ENCODE measurements at regions not wholly inside any gene's neighbourhood (a gene's known extent, or its start where the extent isn't known, plus 50 kb on each side); places are given as distances from the start of the nearest gene placed in this dataset.

- FAIRE-seq (no peak), DNase-seq (ENCODE audit: insufficient read length, low spot score) (no peak)
- no peak for TF ChIP-seq POLR2A (IDR thresholded peaks at IDR 0.05; ENCODE audit: low read depth, low read length)
- no peak for TF ChIP-seq POLR2AphosphoS5 (IDR thresholded peaks at IDR 0.05; ENCODE audit: low read depth, low read length)
- no peak for TF ChIP-seq TAF1 (IDR thresholded peaks at IDR 0.05; ENCODE audit: low read depth, low read length)
- TF ChIP-seq PAX5 (IDR thresholded peaks at IDR 0.05; ENCODE audit: insufficient read depth, low read length, severe bottlenecking): no peak
- no peak for TF ChIP-seq POU2F2 (IDR thresholded peaks at IDR 0.05; ENCODE audit: low read depth, low read length)
- TF ChIP-seq SPI1 (IDR thresholded peaks at IDR 0.05; ENCODE audit: low read depth, low read length): no peak
These were observed 122.3 kb downstream of the ZFP36L2 start for GRCh38 chr2:43104106-43104505.

- no peak for TF ChIP-seq PAX5 (IDR thresholded peaks at IDR 0.05; ENCODE audit: insufficient read depth, low read length, severe bottlenecking)
- no peak for TF ChIP-seq POLR2A (IDR thresholded peaks at IDR 0.05; ENCODE audit: low read depth, low read length)
- no peak for TF ChIP-seq POLR2AphosphoS5 (IDR thresholded peaks at IDR 0.05; ENCODE audit: low read depth, low read length)
- TF ChIP-seq POU2F2 (IDR thresholded peaks at IDR 0.05; ENCODE audit: low read depth, low read length): no peak
- no peak for TF ChIP-seq SPI1 (IDR thresholded peaks at IDR 0.05; ENCODE audit: low read depth, low read length)
- TF ChIP-seq TAF1 (IDR thresholded peaks at IDR 0.05; ENCODE audit: low read depth, low read length): no peak
- DNase-seq (ENCODE audit: insufficient read length, low spot score) (no peak), FAIRE-seq (no peak)
These were observed 123.4 kb downstream of the ZFP36L2 start for GRCh38 chr2:43103093-43103404.

GRCh38 chr2:43102366-43103092 is 123.9 kb downstream of the ZFP36L2 start:
- FAIRE-seq (no peak), DNase-seq (ENCODE audit: insufficient read length, low spot score) (no peak)
- no peak for TF ChIP-seq POU2F2 (IDR thresholded peaks at IDR 0.05; ENCODE audit: low read depth, low read length)
- no peak for TF ChIP-seq PAX5 (IDR thresholded peaks at IDR 0.05; ENCODE audit: insufficient read depth, low read length, severe bottlenecking)
- no peak for TF ChIP-seq SPI1 (IDR thresholded peaks at IDR 0.05; ENCODE audit: low read depth, low read length)
- no peak for TF ChIP-seq POLR2AphosphoS5 (IDR thresholded peaks at IDR 0.05; ENCODE audit: low read depth, low read length)

GRCh38 chr2:43101751-43102150 is 124.7 kb downstream of the ZFP36L2 start:
- no peak for FAIRE-seq
- DNase-seq (ENCODE audit: insufficient read length, low spot score): no peak
- TF ChIP-seq TAF1 (IDR thresholded peaks at IDR 0.05; ENCODE audit: low read depth, low read length) (no peak), POU2F2 (IDR thresholded peaks at IDR 0.05; ENCODE audit: low read depth, low read length) (no peak), PAX5 (IDR thresholded peaks at IDR 0.05; ENCODE audit: insufficient read depth, low read length, severe bottlenecking) (no peak), SPI1 (IDR thresholded peaks at IDR 0.05; ENCODE audit: low read depth, low read length) (no peak), POLR2A (IDR thresholded peaks at IDR 0.05; ENCODE audit: low read depth, low read length) (no peak), POLR2AphosphoS5 (IDR thresholded peaks at IDR 0.05; ENCODE audit: low read depth, low read length) (no peak)

GRCh38 chr2:43100883-43101662 is 125.3 kb downstream of the ZFP36L2 start:
- FAIRE-seq (no peak), DNase-seq (ENCODE audit: insufficient read length, low spot score) (no peak)
- TF ChIP-seq POLR2AphosphoS5 (IDR thresholded peaks at IDR 0.05; ENCODE audit: low read depth, low read length) (no peak), SPI1 (IDR thresholded peaks at IDR 0.05; ENCODE audit: low read depth, low read length) (no peak), POU2F2 (IDR thresholded peaks at IDR 0.05; ENCODE audit: low read depth, low read length) (no peak), POLR2A (IDR thresholded peaks at IDR 0.05; ENCODE audit: low read depth, low read length) (no peak), PAX5 (IDR thresholded peaks at IDR 0.05; ENCODE audit: insufficient read depth, low read length, severe bottlenecking) (no peak), TAF1 (IDR thresholded peaks at IDR 0.05; ENCODE audit: low read depth, low read length) (no peak)

- FAIRE-seq (no peak), DNase-seq (ENCODE audit: insufficient read length, low spot score) (no peak)
- no peak for TF ChIP-seq POU2F2 (IDR thresholded peaks at IDR 0.05; ENCODE audit: low read depth, low read length)
- TF ChIP-seq POLR2AphosphoS5 (IDR thresholded peaks at IDR 0.05; ENCODE audit: low read depth, low read length): no peak
- TF ChIP-seq POLR2A (IDR thresholded peaks at IDR 0.05; ENCODE audit: low read depth, low read length): no peak
- no peak for TF ChIP-seq PAX5 (IDR thresholded peaks at IDR 0.05; ENCODE audit: insufficient read depth, low read length, severe bottlenecking)
These were observed 126.0 kb downstream of the ZFP36L2 start for GRCh38 chr2:43100362-43100882.

GRCh38 chr2:43099797-43100196 is 126.6 kb downstream of the ZFP36L2 start:
- FAIRE-seq: no peak

GRCh38 chr2:43098539-43098938 is 127.9 kb downstream of the ZFP36L2 start:
- DNase-seq (ENCODE audit: insufficient read length, low spot score) (no peak), FAIRE-seq (no peak)
- TF ChIP-seq POU2F2 (IDR thresholded peaks at IDR 0.05; ENCODE audit: low read depth, low read length) (no peak), TAF1 (IDR thresholded peaks at IDR 0.05; ENCODE audit: low read depth, low read length) (no peak), SPI1 (IDR thresholded peaks at IDR 0.05; ENCODE audit: low read depth, low read length) (no peak), POLR2AphosphoS5 (IDR thresholded peaks at IDR 0.05; ENCODE audit: low read depth, low read length) (no peak), PAX5 (IDR thresholded peaks at IDR 0.05; ENCODE audit: insufficient read depth, low read length, severe bottlenecking) (no peak), POLR2A (IDR thresholded peaks at IDR 0.05; ENCODE audit: low read depth, low read length) (no peak)

More at GRCh38 chr2:43099797-43100196, 126.6 kb downstream of the ZFP36L2 start:
- DNase-seq (ENCODE audit: insufficient read length, low spot score): no peak
- no peak for TF ChIP-seq POLR2AphosphoS5 (IDR thresholded peaks at IDR 0.05; ENCODE audit: low read depth, low read length)
- no peak for TF ChIP-seq TAF1 (IDR thresholded peaks at IDR 0.05; ENCODE audit: low read depth, low read length)
- TF ChIP-seq PAX5 (IDR thresholded peaks at IDR 0.05; ENCODE audit: insufficient read depth, low read length, severe bottlenecking): no peak
- TF ChIP-seq POU2F2 (IDR thresholded peaks at IDR 0.05; ENCODE audit: low read depth, low read length): no peak
- no peak for TF ChIP-seq POLR2A (IDR thresholded peaks at IDR 0.05; ENCODE audit: low read depth, low read length)
- TF ChIP-seq SPI1 (IDR thresholded peaks at IDR 0.05; ENCODE audit: low read depth, low read length): no peak

GRCh38 chr2:43097644-43098408 is 128.6 kb downstream of the ZFP36L2 start:
- no peak for FAIRE-seq
- DNase-seq (ENCODE audit: insufficient read length, low spot score): no peak
- TF ChIP-seq SPI1 (IDR thresholded peaks at IDR 0.05; ENCODE audit: low read depth, low read length): peak; percentile 29; the same call in 1 of the 2 replicates
- TF ChIP-seq TAF1 (IDR thresholded peaks at IDR 0.05; ENCODE audit: low read depth, low read length): no peak
- no peak for TF ChIP-seq POLR2AphosphoS5 (IDR thresholded peaks at IDR 0.05; ENCODE audit: low read depth, low read length)
- TF ChIP-seq POU2F2 (IDR thresholded peaks at IDR 0.05; ENCODE audit: low read depth, low read length): no peak
- no peak for TF ChIP-seq PAX5 (IDR thresholded peaks at IDR 0.05; ENCODE audit: insufficient read depth, low read length, severe bottlenecking)
- TF ChIP-seq POLR2A (IDR thresholded peaks at IDR 0.05; ENCODE audit: low read depth, low read length): no peak
